Ishikawa (cell line): ENCODE measurements at regions not wholly inside any gene's neighbourhood (a gene's known extent, or its start where the extent isn't known, plus 50 kb on each side); places are given as distances from the start of the nearest gene placed in this dataset.

ENCODE experiments used
- MAX ChIP-seq: IDR thresholded peaks from 2 replicates; pipeline ENCODE4 v1.6.1; 2012
- RAD21 ChIP-seq: IDR thresholded peaks from 2 replicates; pipeline ENCODE4 v1.6.1; 2012; ENCODE audit warnings: low read depth

- no peak for TF ChIP-seq RAD21
- no peak for TF ChIP-seq MAX
Measured at GRCh38 chr3:177730814-177731213, 533.5 kb upstream of the TBL1XR1 start.
